ENCODE measurements at regions not wholly inside any gene's neighbourhood (a gene's known extent, or its start where the extent isn't known, plus 50 kb on each side); places are given as distances from the start of the nearest gene placed in this dataset.
"Not testable (repeated sequence)": the region's sequence is repeated elsewhere in the genome, so short reads cannot be mapped to it uniquely, and the experiment has no call there.

- FAIRE-seq = no peak
- DNase-seq (ENCODE audit: low spot score) = no peak
Observed at GRCh38 chr9:29066141-29066640, 1492.9 kb upstream of the C9orf72 start.

- FAIRE-seq (no peak), DNase-seq (ENCODE audit: low spot score) (no peak)
Observed at GRCh38 chr9:29068461-29068860, 1495.2 kb upstream of the C9orf72 start.

GRCh38 chr9:29069376-29069775, 1496.1 kb upstream of the C9orf72 start:
- FAIRE-seq (no peak), DNase-seq (ENCODE audit: low spot score) (no peak)

- FAIRE-seq (no peak), DNase-seq (ENCODE audit: low spot score) (peak; percentile 18)
Observed at GRCh38 chr9:29078063-29078666, 1504.9 kb upstream of the C9orf72 start.

GRCh38 chr9:29100762-29101161, 1527.5 kb upstream of the C9orf72 start:
- DNase-seq (ENCODE audit: low spot score) (no peak), FAIRE-seq (no peak)

GRCh38 chr9:29104166-29104565, 1530.9 kb upstream of the C9orf72 start:
- FAIRE-seq; DNase-seq (ENCODE audit: low spot score): not testable (repeated sequence)

GRCh38 chr9:29118555-29118954, 1545.3 kb upstream of the C9orf72 start:
- no peak for FAIRE-seq
- no peak for DNase-seq (ENCODE audit: low spot score)

- DNase-seq (ENCODE audit: low spot score) (no peak), FAIRE-seq (no peak)
Observed at GRCh38 chr9:29126783-29127182, 1553.5 kb upstream of the C9orf72 start.

GRCh38 chr9:29129763-29130162, 1556.5 kb upstream of the C9orf72 start:
- DNase-seq (ENCODE audit: low spot score) = no peak

GRCh38 chr9:29144476-29144875, 1571.2 kb upstream of the C9orf72 start:
- FAIRE-seq (no peak), DNase-seq (ENCODE audit: low spot score) (no peak)

More at GRCh38 chr9:29129763-29130162, 1556.5 kb upstream of the C9orf72 start:
- FAIRE-seq = no peak

GRCh38 chr9:29150606-29151005, 1577.3 kb upstream of the C9orf72 start:
- FAIRE-seq = no peak

GRCh38 chr9:29160763-29161353, 1587.6 kb upstream of the C9orf72 start:
- DNase-seq (ENCODE audit: low spot score) = no peak
- FAIRE-seq = peak; percentile 61

More at GRCh38 chr9:29150606-29151005, 1577.3 kb upstream of the C9orf72 start:
- DNase-seq (ENCODE audit: low spot score) = peak; percentile 21

- DNase-seq (ENCODE audit: low spot score) (no peak), FAIRE-seq (peak; percentile 32)
Observed at GRCh38 chr9:29174136-29174535, 1600.9 kb upstream of the C9orf72 start.

- no peak for FAIRE-seq
- DNase-seq (ENCODE audit: low spot score) = no peak
Observed at GRCh38 chr9:29176231-29176630, 1603.0 kb upstream of the C9orf72 start.

- FAIRE-seq (no peak), DNase-seq (ENCODE audit: low spot score) (no peak)
Observed at GRCh38 chr9:29176786-29177185, 1603.5 kb upstream of the C9orf72 start.

- DNase-seq (ENCODE audit: low spot score) (no peak), FAIRE-seq (no peak)
Observed at GRCh38 chr9:29183971-29184370, 1610.7 kb upstream of the C9orf72 start.

- FAIRE-seq; DNase-seq (ENCODE audit: low spot score): not testable (repeated sequence)
Observed at GRCh38 chr9:29188771-29189170, 1615.5 kb upstream of the C9orf72 start.

GRCh38 chr9:29189221-29189620, 1615.9 kb upstream of the C9orf72 start:
- not testable (repeated sequence) for DNase-seq (ENCODE audit: low spot score); FAIRE-seq

GRCh38 chr9:29198861-29199260, 1625.6 kb upstream of the C9orf72 start:
- no peak for FAIRE-seq
- DNase-seq (ENCODE audit: low spot score) = no peak

GRCh38 chr9:29199975-29200374, 1626.7 kb upstream of the C9orf72 start:
- no peak for DNase-seq (ENCODE audit: low spot score)
- FAIRE-seq = no peak

GRCh38 chr9:29200650-29201049, 1627.4 kb upstream of the C9orf72 start:
- peak; percentile 86 for FAIRE-seq
- DNase-seq (ENCODE audit: low spot score) = no peak

GRCh38 chr9:29203244-29203930, 1630.1 kb upstream of the C9orf72 start:
- FAIRE-seq (peak; percentile 69), DNase-seq (ENCODE audit: low spot score) (no peak)

Measured in urothelium cell line (cell line).